ENCODE measurements at regions not wholly inside any gene's neighbourhood (a gene's known extent, or its start where the extent isn't known, plus 50 kb on each side); places are given as distances from the start of the nearest gene placed in this dataset.

DNA sequence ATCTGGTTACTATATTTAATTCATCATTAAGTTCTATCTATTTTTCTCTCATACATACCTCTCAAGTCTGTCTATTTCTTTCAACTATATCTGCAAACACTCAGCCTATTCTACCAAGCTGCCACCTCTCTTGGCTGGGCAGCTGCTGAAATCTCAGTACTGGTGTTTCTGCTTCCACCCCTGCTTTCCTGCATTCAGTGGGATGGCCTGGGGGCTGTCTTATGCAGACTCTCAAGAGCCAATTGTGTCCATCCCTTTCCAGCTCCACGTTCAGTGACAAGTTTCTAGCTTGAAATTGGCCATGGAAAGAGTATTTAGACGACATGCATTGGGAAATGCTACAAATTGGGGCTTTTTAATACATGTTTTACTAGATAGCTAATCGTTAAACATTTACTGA lies 378.4 kb upstream of the DPPA4 start:
- Mint-ChIP-seq H3K27me3 (ENCODE audit: low read depth) (no peaks in the 10 kb centered on the region), H3K4me1 (peaks cover 16% of the 10 kb centered on the region in 2 experiments), H3K36me3 (ENCODE audit: insufficient read depth in 1 of 3, low read depth in 3 of 3) (peaks cover 0 to 5% (median 3%) of the 10 kb centered on the region in 3 experiments; a peak in 3 of 7 replicates), H3K9me3 (peaks cover 3 to 7% of the 10 kb centered on the region in 2 experiments; a peak in 4 of 5 replicates), H3K4me3 (no peak overlapping the region), H3K27ac (no peak overlapping the region)
- H3K4me2 ChIP-seq (ENCODE audit: insufficient read depth, insufficient read length, low read length) = no peak overlapping the region
- no peak overlapping the region for H3K9ac ChIP-seq (ENCODE audit: extremely low read depth, insufficient read length, low read length)
- no peak overlapping the region for H4K8ac ChIP-seq (replicated peaks; ENCODE audit: insufficient read length, low read depth, low read length)
- no peak overlapping the region for H2AFZ ChIP-seq (ENCODE audit: low read length)
- no peak overlapping the region for H3K56ac ChIP-seq (ENCODE audit: insufficient read length, low read depth, low read length)
- H3K23me2 ChIP-seq (ENCODE audit: insufficient read length, low read depth, low read length, poor library complexity, severe bottlenecking) = no peaks in the 10 kb centered on the region
- H3K79me1 ChIP-seq (ENCODE audit: insufficient read depth, low read depth, low read length, poor library complexity, severe bottlenecking) = no peaks in the 10 kb centered on the region
- H3T11ph ChIP-seq (ENCODE audit: low read length) = no peak overlapping the region
- no CpG with 5 or more reads among the region's 3 CpGs for WGBS (ENCODE audit: extremely low coverage, insufficient read length, low lambda C conversion rate)
- no peak overlapping the region for H2AK5ac ChIP-seq (ENCODE audit: insufficient read length, low read length)
- no peak for DNase-seq
- no peak overlapping the region for H2BK12ac ChIP-seq (ENCODE audit: insufficient read length, low read depth, low read length)
- no peaks in the 10 kb centered on the region for H3K9me3 ChIP-seq (ENCODE audit: control insufficient read depth, low read depth, low read length)
- H3K79me2 ChIP-seq (ENCODE audit: insufficient read depth, low read length) = no peaks in the 10 kb centered on the region
- H2BK120ac ChIP-seq (ENCODE audit: low read depth, low read length, poor library complexity, severe bottlenecking) = no peak overlapping the region
- no peak overlapping the region for H4K91ac ChIP-seq (ENCODE audit: insufficient read length, low read depth, low read length)
- TF ChIP-seq, protein P1, sequence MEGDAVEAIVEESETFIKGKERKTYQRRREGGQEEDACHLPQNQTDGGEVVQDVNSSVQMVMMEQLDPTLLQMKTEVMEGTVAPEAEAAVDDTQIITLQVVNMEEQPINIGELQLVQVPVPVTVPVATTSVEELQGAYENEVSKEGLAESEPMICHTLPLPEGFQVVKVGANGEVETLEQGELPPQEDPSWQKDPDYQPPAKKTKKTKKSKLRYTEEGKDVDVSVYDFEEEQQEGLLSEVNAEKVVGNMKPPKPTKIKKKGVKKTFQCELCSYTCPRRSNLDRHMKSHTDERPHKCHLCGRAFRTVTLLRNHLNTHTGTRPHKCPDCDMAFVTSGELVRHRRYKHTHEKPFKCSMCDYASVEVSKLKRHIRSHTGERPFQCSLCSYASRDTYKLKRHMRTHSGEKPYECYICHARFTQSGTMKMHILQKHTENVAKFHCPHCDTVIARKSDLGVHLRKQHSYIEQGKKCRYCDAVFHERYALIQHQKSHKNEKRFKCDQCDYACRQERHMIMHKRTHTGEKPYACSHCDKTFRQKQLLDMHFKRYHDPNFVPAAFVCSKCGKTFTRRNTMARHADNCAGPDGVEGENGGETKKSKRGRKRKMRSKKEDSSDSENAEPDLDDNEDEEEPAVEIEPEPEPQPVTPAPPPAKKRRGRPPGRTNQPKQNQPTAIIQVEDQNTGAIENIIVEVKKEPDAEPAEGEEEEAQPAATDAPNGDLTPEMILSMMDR (conservative IDR thresholded peaks at IDR 0.05) = no peak
- no peak overlapping the region for H2BK20ac ChIP-seq (ENCODE audit: low read depth, low read length, poor library complexity, severe bottlenecking)
- H4K5ac ChIP-seq (ENCODE audit: insufficient read length, low read depth, low read length) = no peak overlapping the region
- no peak overlapping the region for H2BK5ac ChIP-seq (ENCODE audit: insufficient read length, low read length)
- no peak overlapping the region for H3K4ac ChIP-seq (ENCODE audit: low read depth, low read length)
- no peak overlapping the region for H3K18ac ChIP-seq (ENCODE audit: insufficient read length, low read depth, low read length)
- no peak overlapping the region for H3K14ac ChIP-seq (ENCODE audit: insufficient read depth, low read length)
- H3K27me3 ChIP-seq (ENCODE audit: insufficient read depth, low read length) = no peaks in the 10 kb centered on the region
- no peak overlapping the region for H3K23ac ChIP-seq (ENCODE audit: insufficient read length, low read depth, low read length)
- no peak overlapping the region for H2BK15ac ChIP-seq (ENCODE audit: low read depth, low read length)
- H3K4me1 ChIP-seq (ENCODE audit: insufficient read depth, low read length) = no peaks in the 10 kb centered on the region
- no peak overlapping the region for H3K27ac ChIP-seq (ENCODE audit: insufficient read length, low read depth, low read length)
- no peaks in the 10 kb centered on the region for H4K20me1 ChIP-seq (ENCODE audit: control insufficient read depth, insufficient read depth, insufficient read length)

Measured in H9 (cell line).